Panc1 (cell line): ENCODE measurements at regions not wholly inside any gene's neighbourhood (a gene's known extent, or its start where the extent isn't known, plus 50 kb on each side); places are given as distances from the start of the nearest gene placed in this dataset.

Experiments used
- ATAC-seq: fragments of 200-7000 bp; cut with Tn5 transposase; 2 replicates; pipeline ENCODE4 v1.9.1; 2020; ENCODE audit warnings: mild to moderate bottlenecking, moderate library complexity
- BruUV-seq: library from RNA; stranded (reverse); fragments of 400-500 nt; replicated peaks from 2 replicates; lab custom pipeline; 2021; lab: Mats Ljungman, UMichigan
- CTCF ChIA-PET: fragments of 300-600 bp; sonication (Branson Sonifier 250); formaldehyde crosslinking; loops from one replicate; lab custom pipeline; 2022; ENCODE audit warnings: antibody characterized with exemption; lab: Charles Lee
- POLR2A ChIA-PET: fragments of 300-600 bp; sonication (Branson Sonifier 250); formaldehyde crosslinking; loops from one replicate; lab custom pipeline; 2022; ENCODE audit warnings: antibody characterized with exemption; lab: Charles Lee
- DNase-seq: peaks from one replicate; pipeline ENCODE4 v3.0.0-alpha.2; 2010; ENCODE audit warnings: low read depth, low spot score
- H3K27ac ChIP-seq: 2 replicates; pipeline ENCODE4 v1.5.1; 2011; ENCODE audit warnings: mild to moderate bottlenecking, low read length, inconsistent platforms
- H3K27me3 ChIP-seq: fragments of 200-500 bp; sonication (Bioruptor generic); 2 replicates; pipeline ENCODE4 v1.6.0; 2014; ENCODE audit warnings: low read length, inconsistent platforms; ENCODE audit not compliant: control insufficient read depth, insufficient read depth
- H3K36me3 ChIP-seq: fragments of 200-500 bp; sonication (Bioruptor generic); 2 replicates; pipeline ENCODE4 v1.5.1; 2014; ENCODE audit warnings: inconsistent platforms, mild to moderate bottlenecking, low read length, moderate library complexity; ENCODE audit not compliant: control insufficient read depth, insufficient read depth
- H3K4me1 ChIP-seq: 2 replicates; pipeline ENCODE4 v1.5.1; 2011; ENCODE audit warnings: inconsistent platforms, mild to moderate bottlenecking, low read length, moderate library complexity; ENCODE audit not compliant: control insufficient read depth, insufficient read depth
- H3K4me3 ChIP-seq, 2 experiments: 2 replicates each; pipeline ENCODE4 v1.5.1; 2011 to 2012; ENCODE audit warnings: low read depth in 2 of 2, low read length in 2 of 2, mild to moderate bottlenecking in 2 of 2, inconsistent platforms in 1 of 2, moderate library complexity in 1 of 2
- H3K9me3 ChIP-seq: fragments of 200-500 bp; sonication (Bioruptor generic); 2 replicates; pipeline ENCODE4 v1.5.1; 2014; ENCODE audit warnings: low read depth, mild to moderate bottlenecking, inconsistent platforms, low read length, moderate library complexity; ENCODE audit not compliant: control insufficient read depth, insufficient read depth
- CTCF ChIP-seq: fragments of 450-650 bp; IDR thresholded peaks from 2 replicates; pipeline ENCODE4 v1.5.1; 2017; ENCODE audit warnings: mild to moderate bottlenecking
- POLR2AphosphoS5 ChIP-seq: IDR thresholded peaks from 2 replicates; pipeline ENCODE4 v1.6.1; 2012; ENCODE audit warnings: mild to moderate bottlenecking, low read depth, low read length, moderate library complexity
- REST ChIP-seq, 2 experiments: IDR thresholded peaks; 2 replicates each; pipeline ENCODE4 v1.6.1; 2011 to 2012; ENCODE audit warnings: low read depth in 2 of 2, control low read depth in 1 of 2, low read length in 1 of 2, mild to moderate bottlenecking in 1 of 2, moderate library complexity in 1 of 2; ENCODE audit not compliant: insufficient read depth in 1 of 2
- SIN3A ChIP-seq: IDR thresholded peaks from 2 replicates; pipeline ENCODE4 v1.6.1; 2012; ENCODE audit warnings: low read depth, mild to moderate bottlenecking, low read length, moderate library complexity, borderline replicate concordance; ENCODE audit not compliant: insufficient read depth
- TCF7L2 ChIP-seq: IDR thresholded peaks from 2 replicates; pipeline ENCODE4 v1.6.1; 2011; ENCODE audit warnings: mild to moderate bottlenecking, low read depth, low read length, inconsistent platforms
- in situ Hi-C: cut with HindIII; loops from 2 replicates; pipeline ENCODE4 v1.10.0; 2016; ENCODE audit warnings: low sequenced_read_pairs, low pct_unique_long_range_greater_than_20kb
- intact Hi-C: fragments of 100-400 bp; cut with micrococcal nuclease; formaldehyde crosslinking; loops from one replicate; pipeline ENCODE4 v1.10.0; 2022; ENCODE audit not compliant: unreplicated experiment

GRCh38 chr9:78666818-78667414, 370.0 kb downstream of the PSAT1 start:
- ATAC-seq = no peak
- Histone ChIP-seq H3K36me3 (no peaks in the 10 kb centered on the region), H3K27ac (no peak overlapping the region), H3K4me3 (no peak overlapping the region), H3K9me3 (no peaks in the 10 kb centered on the region), H3K4me1 (no peaks in the 10 kb centered on the region), H3K27me3 (no peaks in the 10 kb centered on the region)
- POLR2A ChIA-PET = no interaction called here
- intact Hi-C loops = no loop called here
- CTCF ChIA-PET = no interaction called here
- TF ChIP-seq TCF7L2 (no peak), REST (IDR thresholded peaks at IDR 0.05; ENCODE audit: insufficient read depth in 1 of 2, low read depth in 2 of 2, low read length in 1 of 2) (no peak), SIN3A (no peak), CTCF (no peak), POLR2AphosphoS5 (no peak)
- no TSS peak for BruUV-seq
- in situ Hi-C loops = no loop called here
- no peak for DNase-seq

GRCh38 chr9:78668148-78668832, 371.4 kb downstream of the PSAT1 start:
- POLR2A ChIA-PET = interaction anchor here (0.5 kb wide), 1 partner anchor 242 kb away, joined by 3 read pairs; no protein-coding TSS in a partner anchor
- Histone ChIP-seq H3K4me1 (no peaks in the 10 kb centered on the region), H3K9me3 (no peaks in the 10 kb centered on the region), H3K27ac (no peak overlapping the region), H3K4me3 (no peak overlapping the region), H3K27me3 (no peaks in the 10 kb centered on the region), H3K36me3 (no peaks in the 10 kb centered on the region)
- ATAC-seq (no peak), DNase-seq (no peak)
- CTCF ChIA-PET = no interaction called here
- intact Hi-C loops = no loop called here
- no TSS peak for BruUV-seq
- no peak for TF ChIP-seq REST (IDR thresholded peaks at IDR 0.05; ENCODE audit: insufficient read depth in 1 of 2, low read depth in 2 of 2, low read length in 1 of 2)
- no peak for TF ChIP-seq CTCF
- no peak for TF ChIP-seq SIN3A
- TF ChIP-seq POLR2AphosphoS5 = no peak
- TF ChIP-seq TCF7L2 = no peak
- in situ Hi-C loops = no loop called here
